ENCODE measurements at regions not wholly inside any gene's neighbourhood (a gene's known extent, or its start where the extent isn't known, plus 50 kb on each side); places are given as distances from the start of the nearest gene placed in this dataset.

- intact Hi-C loops (cut with DNase I), result no loop called here
- H3K27ac ChIP-seq, result no peak overlapping the region
- no peaks in the 10 kb centered on the region for H3K36me3 ChIP-seq
- H3K4me1 ChIP-seq, result no peaks in the 10 kb centered on the region
- TF ChIP-seq CTCF (IDR thresholded peaks at IDR 0.05), result no peak
- no peaks in the 10 kb centered on the region for H3K9me3 ChIP-seq
- DNase-seq (ENCODE audit: low spot score in 2 of 2), result no peak
- H3K27me3 ChIP-seq, result no peaks in the 10 kb centered on the region
- H3K4me3 ChIP-seq, result no peak overlapping the region
These were observed 144.7 kb downstream of the SLC4A3 start for GRCh38 chr2:219772103-219772635.

GRCh38 chr2:219772697-219773096, 145.3 kb downstream of the SLC4A3 start:
- Histone ChIP-seq H3K4me1 (no peaks in the 10 kb centered on the region), H3K9me3 (no peaks in the 10 kb centered on the region), H3K36me3 (no peaks in the 10 kb centered on the region), H3K27me3 (no peaks in the 10 kb centered on the region), H3K27ac (no peak overlapping the region), H3K4me3 (no peak overlapping the region)
- intact Hi-C loops (cut with DNase I), result no loop called here
- DNase-seq (ENCODE audit: low spot score in 2 of 2), result no peak
- no peak for TF ChIP-seq CTCF (IDR thresholded peaks at IDR 0.05)

- TF ChIP-seq CTCF (IDR thresholded peaks at IDR 0.05), result no peak
- H3K27me3 ChIP-seq, result no peaks in the 10 kb centered on the region
- no peaks in the 10 kb centered on the region for H3K9me3 ChIP-seq
- no peak overlapping the region for H3K27ac ChIP-seq
- intact Hi-C loops (cut with DNase I), result no loop called here
- no peak overlapping the region for H3K4me3 ChIP-seq
- H3K36me3 ChIP-seq, result no peaks in the 10 kb centered on the region
- peak in 1 of 2 donors; percentile 27 for DNase-seq (ENCODE audit: low spot score in 2 of 2)
- no peaks in the 10 kb centered on the region for H3K4me1 ChIP-seq
These were observed 148.1 kb downstream of the SLC4A3 start for GRCh38 chr2:219775506-219775905.

GRCh38 chr2:219777388-219777787, 150.0 kb downstream of the SLC4A3 start:
- DNase-seq (ENCODE audit: low spot score in 2 of 2), result no peak
- intact Hi-C loops (cut with DNase I), result no loop called here
- Histone ChIP-seq H3K4me1 (no peaks in the 10 kb centered on the region), H3K27ac (no peak overlapping the region), H3K4me3 (no peak overlapping the region), H3K27me3 (no peaks in the 10 kb centered on the region), H3K36me3 (no peaks in the 10 kb centered on the region), H3K9me3 (no peaks in the 10 kb centered on the region)
- TF ChIP-seq CTCF (IDR thresholded peaks at IDR 0.05), result no peak

GRCh38 chr2:219778189-219778588, 150.8 kb downstream of the SLC4A3 start:
- DNase-seq (ENCODE audit: low spot score in 2 of 2), result no peak
- H3K36me3 ChIP-seq, result no peaks in the 10 kb centered on the region
- no peaks in the 10 kb centered on the region for H3K27me3 ChIP-seq
- no peak overlapping the region for H3K27ac ChIP-seq
- intact Hi-C loops (cut with DNase I), result no loop called here
- H3K9me3 ChIP-seq, result no peaks in the 10 kb centered on the region
- no peak for TF ChIP-seq CTCF (IDR thresholded peaks at IDR 0.05)
- no peak overlapping the region for H3K4me3 ChIP-seq
- H3K4me1 ChIP-seq, result no peaks in the 10 kb centered on the region

DNA sequence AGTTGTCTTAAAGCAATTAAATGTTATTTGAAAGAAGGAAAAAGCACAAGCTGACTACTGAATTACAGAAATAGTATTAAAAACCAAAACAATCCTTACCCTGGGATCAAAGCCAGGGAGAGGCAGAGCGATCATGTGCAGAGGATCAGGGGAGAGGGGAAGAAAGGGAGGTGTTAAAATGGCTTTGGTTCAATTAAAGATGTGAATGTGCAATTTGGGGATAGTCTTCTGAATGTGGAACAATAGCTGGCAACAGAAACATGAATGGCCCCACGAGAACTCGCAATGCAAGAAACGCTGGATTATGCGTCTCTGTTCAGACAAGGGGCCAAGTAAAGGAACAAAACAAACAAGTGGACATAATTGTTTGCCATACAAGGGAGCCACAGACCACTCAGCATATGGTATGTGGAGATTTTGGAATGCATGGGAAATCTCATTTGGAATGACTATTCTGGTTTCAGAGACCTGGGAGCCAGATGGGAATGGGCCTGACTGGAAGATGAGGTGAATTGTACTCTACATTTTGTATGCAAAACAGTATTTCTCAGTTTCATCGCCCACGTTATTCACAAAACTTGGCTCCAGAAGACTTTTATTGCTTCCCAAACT, 155.4 kb downstream of the SLC4A3 start:
- Histone ChIP-seq H3K36me3 (no peaks in the 10 kb centered on the region), H3K4me3 (no peak overlapping the region), H3K27ac (no peak overlapping the region), H3K9me3 (no peaks in the 10 kb centered on the region), H3K4me1 (no peaks in the 10 kb centered on the region), H3K27me3 (no peaks in the 10 kb centered on the region)
- DNase-seq (ENCODE audit: low spot score in 2 of 2), result no peak
- TF ChIP-seq CTCF (IDR thresholded peaks at IDR 0.05), result no peak
- intact Hi-C loops (cut with DNase I), result no loop called here

Measured in ascending aorta (tissue), 2 donors.